Neuronal stem cell (in vitro differentiated cells): ENCODE measurements at regions not wholly inside any gene's neighbourhood (a gene's known extent, or its start where the extent isn't known, plus 50 kb on each side); places are given as distances from the start of the nearest gene placed in this dataset.

Source experiments
- DNase-seq: peaks from one replicate; pipeline ENCODE4 v3.0.0-alpha.2; 2013; ENCODE audit warnings: low spot score
- H2AFZ ChIP-seq: one replicate; pipeline ENCODE4 v1.6.1; 2013; ENCODE audit warnings: mild to moderate bottlenecking, low read length, inconsistent platforms
- H2AK5ac ChIP-seq: 2 replicates; pipeline ENCODE4 v1.6.1; 2013; ENCODE audit warnings: low read depth, mild to moderate bottlenecking, inconsistent platforms, low read length, moderate library complexity, mixed read lengths
- H2BK120ac ChIP-seq: 2 replicates; pipeline ENCODE4 v1.6.1; 2013; ENCODE audit warnings: low read depth, mild to moderate bottlenecking, inconsistent platforms, low read length, moderate library complexity, mixed read lengths
- H2BK12ac ChIP-seq: one replicate; pipeline ENCODE4 v1.6.1; 2013; ENCODE audit warnings: low read length, inconsistent platforms
- H2BK15ac ChIP-seq: 2 replicates; pipeline ENCODE4 v1.6.1; 2013; ENCODE audit warnings: mild to moderate bottlenecking, low read length, inconsistent platforms, mixed read lengths
- H2BK5ac ChIP-seq: one replicate; pipeline ENCODE4 v1.6.1; 2013; ENCODE audit warnings: inconsistent platforms, mild to moderate bottlenecking, low read length, moderate library complexity
- H3K14ac ChIP-seq: one replicate; pipeline ENCODE4 v1.6.1; 2013; ENCODE audit warnings: low read length, inconsistent platforms
- H3K18ac ChIP-seq: 2 replicates; pipeline ENCODE4 v1.6.1; 2013; ENCODE audit warnings: low read length, inconsistent platforms
- H3K23ac ChIP-seq: 2 replicates; pipeline ENCODE4 v1.6.1; 2013; ENCODE audit warnings: low read depth, mild to moderate bottlenecking, mixed read lengths, low read length, inconsistent platforms; ENCODE audit not compliant: poor library complexity
- H3K27ac ChIP-seq: replicated peaks from 3 replicates; pipeline ENCODE4 v1.5.1; 2013; ENCODE audit warnings: low read length, inconsistent platforms
- H3K27me3 ChIP-seq, 3 experiments: 2 replicates each; pipeline ENCODE4 v1.6.1; 2013; ENCODE audit warnings: low read length in 3 of 3, mild to moderate bottlenecking in 2 of 3, inconsistent platforms in 1 of 3, low read depth in 1 of 3, mixed read lengths in 1 of 3, moderate library complexity in 1 of 3; ENCODE audit not compliant: control insufficient read depth in 3 of 3, insufficient read depth in 3 of 3
- H3K36me3 ChIP-seq, 2 donors: replicated peaks in 1 of 2; 2 replicates each; pipeline ENCODE4 v1.6.1; 2013; ENCODE audit warnings: low read length in 2 of 2; ENCODE audit not compliant: control insufficient read depth in 2 of 2, insufficient read depth in 2 of 2
- H3K4ac ChIP-seq: 2 replicates; pipeline ENCODE4 v1.6.1; 2013; ENCODE audit warnings: inconsistent platforms, mild to moderate bottlenecking, low read length, moderate library complexity
- H3K4me1 ChIP-seq, 2 donors: 1 replicate in 1 of 2; 2 replicates in 1 of 2; pipeline ENCODE4 v1.6.1; 2013; ENCODE audit warnings: low read length in 2 of 2, low read depth in 1 of 2; ENCODE audit not compliant: control insufficient read depth in 2 of 2, insufficient read depth in 1 of 2
- H3K4me2 ChIP-seq: one replicate; pipeline ENCODE4 v1.6.1; 2013; ENCODE audit warnings: mild to moderate bottlenecking, low read length, inconsistent platforms; ENCODE audit not compliant: insufficient read depth, poor library complexity, severe bottlenecking
- H3K4me3 ChIP-seq, 2 donors: 2 replicates each; pipeline ENCODE4 v1.5.1; 2013; ENCODE audit warnings: low read length in 2 of 2, mild to moderate bottlenecking in 2 of 2, inconsistent platforms in 1 of 2, moderate library complexity in 1 of 2
- H3K79me1 ChIP-seq: one replicate; pipeline ENCODE4 v1.6.1; 2013; ENCODE audit warnings: low read depth, mild to moderate bottlenecking, inconsistent platforms, low read length, moderate library complexity
- H3K9ac ChIP-seq: one replicate; pipeline ENCODE4 v1.6.1; 2013; ENCODE audit warnings: mild to moderate bottlenecking, low read depth, low read length, inconsistent platforms; ENCODE audit not compliant: poor library complexity
- H3K9me3 ChIP-seq, 2 donors: replicated peaks in 1 of 2; 2 replicates each; pipeline versions ENCODE3 to v1.6.1; 2013; ENCODE audit warnings: low read length in 2 of 2, mild to moderate bottlenecking in 2 of 2, inconsistent platforms in 1 of 2, low read depth in 1 of 2, mixed read lengths in 1 of 2, moderate library complexity in 1 of 2; ENCODE audit not compliant: control insufficient read depth in 2 of 2, insufficient read depth in 1 of 2
- H4K8ac ChIP-seq: one replicate; pipeline ENCODE4 v1.6.1; 2013; ENCODE audit warnings: low read depth, mild to moderate bottlenecking, inconsistent platforms, low read length, moderate library complexity
- H4K91ac ChIP-seq: one replicate; pipeline ENCODE4 v1.6.1; 2013; ENCODE audit warnings: low read length, low read depth, mild to moderate bottlenecking, inconsistent platforms; ENCODE audit not compliant: poor library complexity
- WGBS, 2 donors: extraction: QIAGEN DNeasy Blood & Tissue Kit; methylation state at CpG; one replicate each; pipeline ENCODE4 v1.1.7; 2013; ENCODE audit warnings: missing lambda C conversion rate in 2 of 2, mixed read lengths in 1 of 2; ENCODE audit not compliant: insufficient read length in 2 of 2, insufficient replicate concordance in 1 of 2; ENCODE audit errors: extremely low coverage in 2 of 2; 5-methylcytosine and 5-hydroxymethylcytosine counted together

GRCh38 chr17:31697838-31698237 lies 161.2 kb downstream of the COPRS start:
- H2BK120ac ChIP-seq: no peak overlapping the region
- H3K23ac ChIP-seq: no peak overlapping the region
- H3K79me1 ChIP-seq: no peaks in the 10 kb centered on the region
- peaks cover 0 to 12% of the 10 kb centered on the region in 2 donors for H3K4me1 ChIP-seq
- no peak overlapping the region for H3K27ac ChIP-seq
- peaks cover 0 to 27% (median 0%) of the 10 kb centered on the region in 3 experiments for H3K27me3 ChIP-seq
- no peak overlapping the region for H3K4me2 ChIP-seq
- H2BK5ac ChIP-seq: no peak overlapping the region
- H3K9ac ChIP-seq: no peak overlapping the region
- H3K36me3 ChIP-seq: no peaks in the 10 kb centered on the region
- no peak overlapping the region for H3K18ac ChIP-seq
- DNase-seq: no peak
- WGBS, 2 donors: no CpG with 5 or more reads among the region's 9 CpGs
- no peak overlapping the region for H4K91ac ChIP-seq
- H2AK5ac ChIP-seq: no peak overlapping the region
- H2AFZ ChIP-seq: no peak overlapping the region
- no peak overlapping the region for H4K8ac ChIP-seq
- no peak overlapping the region for H3K14ac ChIP-seq
- no peak overlapping the region for H2BK12ac ChIP-seq
- no peak overlapping the region for H2BK15ac ChIP-seq
- H3K4ac ChIP-seq: no peak overlapping the region
- H3K9me3 ChIP-seq: no peaks in the 10 kb centered on the region
- H3K4me3 ChIP-seq: no peak overlapping the region

DNA sequence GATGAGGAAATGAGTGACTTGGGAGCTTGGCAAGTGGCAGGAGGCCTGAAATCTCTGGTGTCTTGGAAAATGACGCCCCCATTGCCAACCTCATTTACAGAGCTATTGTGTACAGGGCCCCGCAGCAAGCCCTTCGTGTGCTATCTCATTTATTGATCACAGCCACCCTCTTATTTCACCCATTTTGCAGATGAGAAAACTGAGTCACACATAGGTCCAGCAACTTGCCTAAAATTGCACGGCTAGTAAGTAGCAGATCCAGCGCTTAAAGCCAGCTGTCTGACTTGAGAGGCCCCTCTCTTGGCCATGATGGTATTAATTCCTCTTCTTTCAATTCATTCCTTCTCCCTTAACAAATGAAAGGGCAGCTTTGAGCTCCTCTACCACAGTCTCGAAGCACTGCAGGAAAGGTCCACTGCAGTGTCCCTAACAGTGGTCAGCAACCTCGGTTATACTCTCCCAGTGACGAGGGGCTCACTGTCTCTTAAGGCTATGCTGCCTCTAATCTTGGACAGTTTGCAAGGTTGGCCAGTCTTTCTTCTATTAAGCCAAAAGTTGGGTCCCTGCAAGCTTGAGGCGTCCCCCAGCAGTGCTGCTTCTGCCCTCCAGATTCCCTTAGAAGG lies 162.2 kb downstream of the COPRS start:
- peak overlapping the region; percentile 57 for H3K18ac ChIP-seq
- peak overlapping the region; percentile 73 for H2AFZ ChIP-seq
- H3K79me1 ChIP-seq: no peaks in the 10 kb centered on the region
- H2AK5ac ChIP-seq: peak overlapping the region; percentile 64
- H2BK12ac ChIP-seq: no peak overlapping the region
- H2BK15ac ChIP-seq: no peak overlapping the region
- H3K23ac ChIP-seq: no peak overlapping the region
- peak overlapping the region; percentile 75 for H3K27ac ChIP-seq
- no peak overlapping the region for H3K4me3 ChIP-seq
- H3K36me3 ChIP-seq: no peaks in the 10 kb centered on the region
- WGBS, 2 donors: no CpG with 5 or more reads among the region's 9 CpGs
- no peak overlapping the region for H3K4ac ChIP-seq
- no peak overlapping the region for H4K8ac ChIP-seq
- H3K9me3 ChIP-seq: no peaks in the 10 kb centered on the region
- H3K4me1 ChIP-seq: peaks cover 0 to 12% of the 10 kb centered on the region in 2 donors
- no peak overlapping the region for H2BK5ac ChIP-seq
- H3K27me3 ChIP-seq: peaks cover 0 to 27% (median 0%) of the 10 kb centered on the region in 3 experiments
- H3K14ac ChIP-seq: no peak overlapping the region
- no peak overlapping the region for H4K91ac ChIP-seq
- no peak overlapping the region for H3K4me2 ChIP-seq
- no peak for DNase-seq
- H3K9ac ChIP-seq: no peak overlapping the region
- H2BK120ac ChIP-seq: no peak overlapping the region

GRCh38 chr17:31696184-31696602 lies 162.9 kb downstream of the COPRS start:
- no peak overlapping the region for H4K8ac ChIP-seq
- no peaks in the 10 kb centered on the region for H3K36me3 ChIP-seq
- no peak overlapping the region for H2BK120ac ChIP-seq
- H2BK5ac ChIP-seq: no peak overlapping the region
- H2BK15ac ChIP-seq: no peak overlapping the region
- no peak overlapping the region for H3K4me3 ChIP-seq
- no peaks in the 10 kb centered on the region for H3K9me3 ChIP-seq
- H3K4me1 ChIP-seq: peaks cover 0 to 12% of the 10 kb centered on the region in 2 donors
- peak overlapping the region; percentile 28 for H3K4me2 ChIP-seq
- WGBS, 2 donors: no CpG with 5 or more reads among the region's 12 CpGs
- H2AFZ ChIP-seq: peak overlapping the region; percentile 73
- H4K91ac ChIP-seq: no peak overlapping the region
- DNase-seq: peak; percentile 74
- H2BK12ac ChIP-seq: no peak overlapping the region
- peaks cover 0 to 27% (median 0%) of the 10 kb centered on the region in 3 experiments for H3K27me3 ChIP-seq
- peak overlapping the region; percentile 36 for H3K18ac ChIP-seq
- no peak overlapping the region for H3K9ac ChIP-seq
- H3K4ac ChIP-seq: no peak overlapping the region
- H3K79me1 ChIP-seq: no peaks in the 10 kb centered on the region
- H3K27ac ChIP-seq: peak overlapping the region; percentile 75
- H3K23ac ChIP-seq: no peak overlapping the region
- H3K14ac ChIP-seq: no peak overlapping the region
- H2AK5ac ChIP-seq: no peak overlapping the region

DNA sequence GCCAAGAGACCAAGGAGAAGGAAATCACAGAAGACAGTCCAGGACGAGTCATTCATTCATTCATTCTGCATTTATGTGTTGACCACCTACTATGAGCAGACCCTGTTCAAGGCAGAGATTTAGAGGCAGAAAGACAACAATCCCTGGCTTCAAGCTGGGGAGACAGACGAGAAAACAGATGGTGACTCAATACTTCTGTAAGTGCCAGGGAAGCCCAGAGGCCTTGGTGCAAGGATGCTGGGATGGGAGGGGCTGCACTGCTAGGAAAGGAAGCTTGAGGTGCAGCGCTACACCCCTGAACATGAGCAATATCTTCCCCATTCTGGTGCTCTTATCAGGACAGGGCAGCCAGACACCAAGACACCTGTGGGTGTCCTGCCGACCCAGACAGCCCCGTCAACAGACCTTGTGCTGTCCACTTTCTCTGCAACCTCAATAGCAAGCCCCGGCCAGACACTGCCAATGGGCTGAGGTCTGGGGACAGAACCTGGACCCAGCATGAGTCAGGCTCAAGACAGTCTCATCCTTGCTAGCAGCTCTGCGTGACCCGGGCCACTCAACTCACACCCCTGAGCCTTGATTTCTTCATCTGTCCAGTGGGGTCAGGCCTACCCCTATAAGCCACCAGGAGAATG lies 163.5 kb downstream of the COPRS start:
- H3K4me1 ChIP-seq: peaks cover 0 to 12% of the 10 kb centered on the region in 2 donors
- peak overlapping the region; percentile 73 for H2AFZ ChIP-seq
- peak overlapping the region; percentile 75 for H3K27ac ChIP-seq
- H2BK15ac ChIP-seq: peak overlapping the region; percentile 40
- WGBS, 2 donors: no CpG with 5 or more reads among the region's 8 CpGs
- H3K4me2 ChIP-seq: no peak overlapping the region
- H3K9me3 ChIP-seq: no peaks in the 10 kb centered on the region
- no peak overlapping the region for H3K14ac ChIP-seq
- H2BK120ac ChIP-seq: no peak overlapping the region
- H2BK5ac ChIP-seq: no peak overlapping the region
- peaks cover 0 to 27% (median 0%) of the 10 kb centered on the region in 3 experiments for H3K27me3 ChIP-seq
- peak overlapping the region; percentile 83 for H4K8ac ChIP-seq
- H2BK12ac ChIP-seq: peak overlapping the region; percentile 10
- no peak overlapping the region for H3K23ac ChIP-seq
- no peak overlapping the region for H3K9ac ChIP-seq
- no peak overlapping the region for H3K4me3 ChIP-seq
- no peak overlapping the region for H3K4ac ChIP-seq
- peak overlapping the region; percentile 36 for H2AK5ac ChIP-seq
- peak overlapping the region; percentile 50 for H3K18ac ChIP-seq
- no peak for DNase-seq
- no peaks in the 10 kb centered on the region for H3K79me1 ChIP-seq
- no peak overlapping the region for H4K91ac ChIP-seq
- no peaks in the 10 kb centered on the region for H3K36me3 ChIP-seq
